Small intestine (tissue), 7 donors: ENCODE measurements at regions not wholly inside any gene's neighbourhood (a gene's known extent, or its start where the extent isn't known, plus 50 kb on each side); places are given as distances from the start of the nearest gene placed in this dataset.
A peak's percentile ranks its signal among the peaks of the same experiment; 100 is the strongest.
"Not testable (repeated sequence)": the region's sequence is repeated elsewhere in the genome, so short reads cannot be mapped to it uniquely, and the experiment has no call there.

ENCODE experiments used
- DNase-seq, 2 donors: peaks; one replicate each; pipeline versions ENCODE4 v3.0.0 to v3.0.0-alpha.2; 2013
- FAIRE-seq: peaks from 2 replicates; lab custom pipeline; 2012; peaks lifted over from hg19 to GRCh38; lab: Jason Lieb, UNC
- H3K27ac ChIP-seq, 3 donors: one replicate each; pipeline ENCODE4 v1.5.1; 2013; ENCODE audit warnings: low read length in 2 of 3, mild to moderate bottlenecking in 2 of 3, control low read depth in 1 of 3, inconsistent platforms in 1 of 3, low read depth in 1 of 3, moderate library complexity in 1 of 3
- H3K27me3 ChIP-seq, 3 donors: one replicate each; pipeline ENCODE4 v1.6.1; 2013; ENCODE audit warnings: low read length in 3 of 3, inconsistent platforms in 1 of 3; ENCODE audit not compliant: control insufficient read depth in 3 of 3, insufficient read depth in 3 of 3
- H3K36me3 ChIP-seq, 3 donors: one replicate each; pipeline ENCODE4 v1.6.1; 2013; ENCODE audit warnings: low read length in 3 of 3, inconsistent platforms in 1 of 3, low read depth in 1 of 3, mild to moderate bottlenecking in 1 of 3, moderate library complexity in 1 of 3; ENCODE audit not compliant: control insufficient read depth in 3 of 3, insufficient read depth in 2 of 3
- H3K4me1 ChIP-seq, 3 donors: one replicate each; pipeline ENCODE4 v1.6.1; 2013; ENCODE audit warnings: low read length in 2 of 3, inconsistent platforms in 1 of 3, low read depth in 1 of 3, mild to moderate bottlenecking in 1 of 3, moderate library complexity in 1 of 3; ENCODE audit not compliant: control insufficient read depth in 3 of 3, insufficient read depth in 2 of 3
- H3K4me3 ChIP-seq, 3 donors: one replicate each; pipeline ENCODE4 v1.5.1; 2013; ENCODE audit warnings: low read length in 3 of 3, control low read depth in 1 of 3, inconsistent platforms in 1 of 3, low read depth in 1 of 3, mild to moderate bottlenecking in 1 of 3, moderate library complexity in 1 of 3
- H3K9me3 ChIP-seq, 2 donors: one replicate each; pipeline ENCODE4 v1.6.1; 2013; ENCODE audit warnings: low read depth in 1 of 2, low read length in 1 of 2; ENCODE audit not compliant: control insufficient read depth in 2 of 2, insufficient read depth in 1 of 2
- WGBS, 3 donors: extraction: QIAGEN DNeasy Blood & Tissue Kit; methylation state at CpG; one replicate each; pipeline ENCODE4 v1.1.7; 2013; 5-methylcytosine and 5-hydroxymethylcytosine counted together
- donor health status: healthy with polysubstance abuse.
- donor health status: control.
- donor health status: control.
- donor health status: Bipolar disorder and iron deficiency.
- donor health status: healthy.

- WGBS, 3 donors: 88 to 97% methylated on average over 4 to 8 of the region's 15 CpGs; no CpG with 5 or more reads in 1 of the 3 donors
Observed at GRCh38 chr21:5037606-5038331, 5483.6 kb upstream of the TPTE start.

GRCh38 chr21:5039926-5040325 is 5481.5 kb upstream of the TPTE start:
- not testable (repeated sequence) for H3K27me3 ChIP-seq, H3K4me1 ChIP-seq, H3K36me3 ChIP-seq, H3K4me3 ChIP-seq, FAIRE-seq, DNase-seq, H3K27ac ChIP-seq, H3K9me3 ChIP-seq
- whole genome bisulfite sequencing, 3 donors: no CpG with 5 or more reads among the region's 5 CpGs

More at GRCh38 chr21:5037606-5038331, 5483.6 kb upstream of the TPTE start:
- H3K27me3 ChIP-seq, H3K9me3 ChIP-seq, H3K4me3 ChIP-seq, H3K27ac ChIP-seq, FAIRE-seq, DNase-seq, H3K4me1 ChIP-seq, H3K36me3 ChIP-seq: not testable (repeated sequence)

- not testable (repeated sequence) for H3K27me3 ChIP-seq, FAIRE-seq, H3K9me3 ChIP-seq, H3K4me1 ChIP-seq, H3K36me3 ChIP-seq, DNase-seq, H3K27ac ChIP-seq, H3K4me3 ChIP-seq
- WGBS, 3 donors: no CpG with 5 or more reads among the region's 17 CpGs
Observed at GRCh38 chr21:5042583-5042982, 5478.8 kb upstream of the TPTE start.

GRCh38 chr21:5044812-5045211 is 5476.6 kb upstream of the TPTE start:
- no CpG with 5 or more reads among the region's 7 CpGs for WGBS, 3 donors
- not testable (repeated sequence) for DNase-seq, H3K27me3 ChIP-seq, H3K36me3 ChIP-seq, H3K27ac ChIP-seq, H3K9me3 ChIP-seq, H3K4me1 ChIP-seq, FAIRE-seq, H3K4me3 ChIP-seq

- not testable (repeated sequence) for FAIRE-seq
Observed at GRCh38 chr21:5051303-5052018, 5469.9 kb upstream of the TPTE start.

GRCh38 chr21:5055027-5055754 is 5466.2 kb upstream of the TPTE start:
- H3K27ac ChIP-seq: peak overlapping the region in 1 of 3 donors; percentile 44
- not testable (repeated sequence) for H3K4me1 ChIP-seq, H3K9me3 ChIP-seq, H3K36me3 ChIP-seq, H3K27me3 ChIP-seq, DNase-seq, FAIRE-seq, H3K4me3 ChIP-seq
- WGBS, 3 donors: 19 to 73% methylated on average over 3 to 7 of the region's 13 CpGs; no CpG with 5 or more reads in 1 of the 3 donors

More at GRCh38 chr21:5051303-5052018, 5469.9 kb upstream of the TPTE start:
- H3K4me3 ChIP-seq, H3K9me3 ChIP-seq, DNase-seq, H3K4me1 ChIP-seq, H3K36me3 ChIP-seq, H3K27me3 ChIP-seq, H3K27ac ChIP-seq: not testable (repeated sequence)
- 80 to 100% (median 88%) methylated on average over 2 to 4 of the region's 5 CpGs for WGBS, 3 donors

- not testable (repeated sequence) for H3K27ac ChIP-seq, H3K4me3 ChIP-seq, H3K9me3 ChIP-seq, H3K27me3 ChIP-seq, FAIRE-seq, H3K4me1 ChIP-seq, DNase-seq, H3K36me3 ChIP-seq
- WGBS, 3 donors: no CpG with 5 or more reads among the region's 33 CpGs
Observed at GRCh38 chr21:5055996-5056962, 5465.1 kb upstream of the TPTE start.
